GM18511 (cell line): ENCODE measurements at regions not wholly inside any gene's neighbourhood (a gene's known extent, or its start where the extent isn't known, plus 50 kb on each side); places are given as distances from the start of the nearest gene placed in this dataset.

ENCODE experiments used
- ATAC-seq: cut with Tn5 transposase; IDR thresholded peaks from one replicate; pipeline ENCODE4 v1.9.1; 2021; ENCODE audit warnings: mild to moderate bottlenecking, moderate library complexity; ENCODE audit not compliant: unreplicated experiment

DNA sequence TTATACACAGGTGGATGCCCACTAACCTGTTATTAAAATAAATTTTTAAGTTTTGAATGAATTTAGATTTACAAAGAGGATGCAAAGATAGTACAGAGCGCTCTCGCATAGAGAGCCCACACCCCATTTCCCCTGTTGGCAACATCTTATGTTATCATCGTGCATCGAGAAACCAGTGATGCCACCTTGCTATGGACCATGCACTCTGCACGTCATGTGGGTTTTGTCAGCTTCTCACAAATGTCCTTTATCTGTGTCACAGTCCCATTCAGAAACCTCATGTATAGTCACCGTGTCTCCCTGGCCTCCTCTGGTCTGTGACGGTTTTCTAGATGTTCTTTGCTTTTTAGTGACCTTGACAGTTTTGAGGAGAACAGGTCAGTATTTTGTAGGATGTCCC lies 60.0 kb downstream of the ING1 start:
- no peak for ATAC-seq

DNA sequence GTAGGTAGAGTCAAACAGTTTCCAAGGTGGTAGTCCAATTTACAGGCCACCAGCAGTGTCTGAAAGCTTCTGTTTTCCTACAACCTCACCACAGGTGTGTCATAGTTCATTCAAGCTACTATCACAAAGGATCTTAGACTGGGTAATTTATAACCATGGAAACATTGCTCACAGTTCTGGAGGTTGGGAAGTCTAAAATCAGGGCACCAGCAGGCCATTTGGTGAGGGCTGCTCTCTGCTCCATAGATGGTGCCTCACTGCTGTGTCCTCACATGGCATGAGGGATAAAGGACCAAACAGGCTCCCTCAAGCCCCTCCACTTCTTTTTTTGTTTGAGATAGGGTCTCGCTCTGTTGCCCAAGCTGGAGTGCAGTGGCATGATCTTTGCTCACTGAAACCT lies 60.6 kb downstream of the ING1 start:
- no peak for ATAC-seq

DNA sequence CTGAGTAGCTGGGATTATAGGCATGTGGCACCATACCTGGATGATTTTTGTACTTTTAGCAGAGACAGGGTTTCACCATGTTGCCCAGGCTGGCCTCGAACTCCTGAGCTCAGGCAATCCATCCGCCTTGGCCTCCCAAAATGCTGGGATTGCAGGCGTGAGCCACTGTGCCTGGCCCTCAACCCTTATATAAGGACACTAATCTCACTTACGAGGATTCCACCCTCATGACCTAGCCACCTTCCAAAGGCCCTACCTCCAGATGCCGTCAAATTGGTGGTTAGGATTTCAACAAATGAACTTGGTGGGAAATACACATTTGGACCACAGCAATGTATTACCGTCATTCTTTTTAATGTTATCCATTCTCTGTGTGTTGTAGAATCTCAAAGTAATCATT lies 61.0 kb downstream of the ING1 start:
- ATAC-seq, result no peak

DNA sequence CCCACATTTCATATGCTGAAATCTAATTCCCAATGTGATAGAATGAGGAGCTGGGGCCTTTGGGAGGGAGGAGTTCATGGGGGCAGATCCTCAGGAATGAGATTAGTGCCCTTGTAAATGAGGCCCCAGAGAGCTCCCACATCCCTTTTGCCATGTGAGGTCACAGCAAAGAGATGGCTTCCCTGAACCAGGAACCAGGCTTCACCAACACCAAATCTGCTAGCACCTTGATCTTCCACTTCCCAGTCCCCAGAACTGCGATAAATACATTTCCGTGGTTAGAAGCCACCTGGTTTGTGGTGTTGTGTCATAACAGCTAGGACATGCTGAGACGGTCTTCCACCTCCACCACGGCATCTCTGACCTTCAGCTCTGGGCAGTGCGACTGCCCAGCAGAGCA lies 62.1 kb downstream of the ING1 start:
- no peak for ATAC-seq

DNA sequence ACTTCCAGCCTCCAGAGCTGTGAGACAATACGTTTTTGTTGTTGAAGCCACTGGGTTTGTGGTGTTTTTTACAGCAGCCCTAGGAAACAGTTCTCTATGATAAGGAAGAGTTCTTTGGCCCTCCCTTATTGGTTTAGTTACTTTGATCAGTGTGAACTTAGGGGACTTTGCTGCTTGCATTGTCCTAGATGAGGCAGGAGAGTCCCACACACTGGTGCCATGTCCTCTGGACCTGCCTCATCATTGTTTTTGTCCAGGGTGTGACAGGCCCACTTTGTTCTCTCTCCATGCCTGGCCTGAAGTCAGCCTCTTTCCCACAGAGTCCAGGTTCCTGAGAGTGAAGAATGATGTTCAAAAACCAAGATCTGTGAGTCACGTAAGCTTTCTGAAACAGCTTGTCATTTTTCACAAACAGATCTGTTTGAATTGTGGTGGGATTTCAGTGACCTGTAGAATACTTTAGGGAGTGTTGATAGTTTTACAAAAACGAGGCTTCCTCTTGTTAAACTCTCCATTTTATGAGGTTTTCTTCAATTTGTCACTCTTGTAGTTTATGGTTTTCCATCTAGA lies 63.8 kb downstream of the ING1 start:
- no peak for ATAC-seq

DNA sequence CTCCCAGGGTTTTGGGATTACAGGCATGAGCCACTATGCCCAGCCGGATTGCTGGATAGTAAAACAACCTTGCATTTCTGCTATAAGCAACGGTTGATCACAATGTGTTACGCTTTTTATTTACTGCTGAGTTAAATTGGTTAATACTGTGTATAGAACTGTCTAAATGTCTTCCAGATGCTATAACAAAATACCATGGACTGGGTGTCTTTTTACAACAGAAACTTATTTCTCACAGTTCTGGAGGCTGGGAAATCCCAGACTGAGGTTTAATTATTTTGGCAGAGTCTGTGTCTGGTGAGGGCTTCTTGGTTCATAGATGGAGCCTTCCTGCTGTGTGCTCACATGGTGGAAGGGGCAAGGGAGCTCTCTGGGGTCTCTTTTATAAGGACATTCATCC lies 65.5 kb downstream of the ING1 start:
- no peak for ATAC-seq

DNA sequence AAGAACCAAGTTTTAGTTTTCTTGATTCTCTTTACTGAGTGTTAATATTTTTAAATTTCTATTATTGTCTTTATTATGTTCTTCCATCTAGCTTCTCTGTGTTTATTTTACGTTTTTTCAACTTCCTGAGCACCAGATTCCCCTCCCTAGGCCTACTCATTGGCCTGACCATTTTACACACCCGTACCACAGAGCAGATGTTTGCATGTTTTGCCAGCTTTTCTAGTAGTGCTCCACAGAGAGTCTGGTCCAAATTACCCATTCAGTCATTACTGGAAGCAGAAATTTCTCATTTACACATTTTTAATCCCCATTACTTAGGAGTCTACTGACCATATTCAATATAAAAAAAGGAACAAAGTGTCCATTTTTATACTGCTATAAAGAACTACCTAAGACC lies 66.9 kb downstream of the ING1 start:
- ATAC-seq, result no peak

DNA sequence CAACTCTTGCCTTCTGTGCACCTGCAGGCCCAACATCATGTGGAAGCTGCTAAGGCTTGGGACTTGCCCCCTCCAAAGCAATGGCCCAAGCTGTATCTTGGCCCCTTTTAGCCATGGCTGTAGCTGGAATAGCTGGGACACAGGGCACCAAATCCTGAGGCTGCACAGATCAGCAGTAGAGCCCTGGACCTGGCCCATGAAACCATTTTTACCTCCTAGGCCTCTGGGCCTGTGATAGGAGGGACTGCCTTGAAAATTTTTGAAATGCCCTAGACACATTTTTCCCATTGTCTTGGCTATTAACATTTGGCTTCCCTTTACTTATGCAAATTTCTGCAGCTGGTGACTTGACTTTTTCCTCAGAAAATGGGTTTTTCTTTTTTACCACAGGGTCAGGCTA lies 68.7 kb downstream of the ING1 start:
- ATAC-seq, result no peak

DNA sequence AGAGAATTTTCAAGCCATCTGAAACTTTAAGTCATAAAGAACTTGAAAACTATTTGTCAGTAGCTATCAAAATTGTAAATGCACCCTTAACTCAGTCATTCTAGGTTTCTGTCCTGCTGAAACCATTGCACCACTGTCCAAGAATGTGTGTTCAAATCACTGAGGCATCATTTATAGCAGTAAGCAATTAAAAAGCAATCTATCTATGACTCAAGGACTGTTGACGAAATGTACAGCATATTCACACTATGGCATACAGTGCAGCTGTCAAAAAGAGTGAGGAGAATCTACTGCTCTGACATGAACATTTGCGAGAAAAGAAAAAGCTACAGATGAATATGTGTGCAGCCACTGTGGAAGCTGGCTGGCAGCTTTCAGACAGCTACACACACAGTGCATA lies 71.2 kb downstream of the ING1 start:
- ATAC-seq, result no peak

DNA sequence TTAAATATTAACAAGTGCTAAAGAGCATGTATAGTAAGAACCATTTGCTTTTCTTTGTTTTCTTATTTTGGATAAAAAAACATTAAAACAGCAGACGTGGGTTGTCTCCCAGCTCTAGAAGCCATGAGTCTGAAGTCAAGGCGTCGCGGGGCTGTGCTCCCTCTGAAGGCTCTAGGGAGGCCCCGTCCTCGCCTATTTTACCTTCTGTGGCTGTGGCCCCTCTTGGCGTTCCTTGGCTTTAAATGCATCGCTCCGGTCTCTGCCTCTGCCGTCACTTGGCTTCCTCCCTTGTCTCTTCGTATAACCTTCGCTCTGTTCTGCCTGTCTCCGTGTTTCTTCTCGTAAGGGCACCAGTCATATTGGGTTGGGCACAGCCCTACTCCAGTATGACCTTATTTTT lies 75.3 kb downstream of the ING1 start:
- ATAC-seq, result no peak

DNA sequence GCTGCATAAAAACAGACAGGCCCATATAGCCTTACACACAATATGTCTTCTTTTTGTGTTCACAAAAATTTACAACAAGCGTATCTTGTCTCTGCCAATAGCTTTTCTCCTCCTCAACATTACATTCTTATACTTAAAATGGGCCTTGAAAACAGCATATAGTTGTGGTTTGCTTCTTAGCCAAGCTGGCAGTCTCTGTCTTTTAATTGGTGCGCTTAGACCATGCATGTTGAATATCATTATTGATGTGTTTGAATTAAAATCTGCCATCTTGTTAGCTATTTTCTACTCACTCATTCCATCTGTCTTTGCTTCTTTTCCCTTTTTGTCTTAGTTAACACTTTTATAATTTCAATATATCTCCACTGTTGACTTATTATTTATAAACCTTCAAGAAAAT lies 76.4 kb downstream of the ING1 start:
- no peak for ATAC-seq

DNA sequence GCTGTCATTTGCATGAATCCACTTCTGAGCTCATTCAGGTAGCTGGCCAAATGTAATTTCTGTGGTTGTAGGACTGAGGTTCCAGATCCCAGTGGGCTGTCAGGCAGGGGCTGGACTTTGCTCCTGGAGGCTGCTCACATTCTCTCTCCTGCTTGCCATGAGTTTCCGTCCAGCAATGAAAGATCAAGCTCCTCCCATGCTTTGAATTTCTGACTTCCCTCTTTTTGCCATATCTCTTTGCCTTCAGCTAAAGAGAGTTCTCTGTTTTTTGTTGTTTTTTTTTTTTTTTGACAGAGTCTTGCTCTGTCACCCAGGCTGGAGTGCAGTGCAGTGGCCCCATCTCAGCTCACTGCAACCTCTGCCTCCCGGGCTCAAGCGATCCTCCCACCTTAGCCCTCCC lies 76.9 kb downstream of the ING1 start:
- ATAC-seq, result no peak

DNA sequence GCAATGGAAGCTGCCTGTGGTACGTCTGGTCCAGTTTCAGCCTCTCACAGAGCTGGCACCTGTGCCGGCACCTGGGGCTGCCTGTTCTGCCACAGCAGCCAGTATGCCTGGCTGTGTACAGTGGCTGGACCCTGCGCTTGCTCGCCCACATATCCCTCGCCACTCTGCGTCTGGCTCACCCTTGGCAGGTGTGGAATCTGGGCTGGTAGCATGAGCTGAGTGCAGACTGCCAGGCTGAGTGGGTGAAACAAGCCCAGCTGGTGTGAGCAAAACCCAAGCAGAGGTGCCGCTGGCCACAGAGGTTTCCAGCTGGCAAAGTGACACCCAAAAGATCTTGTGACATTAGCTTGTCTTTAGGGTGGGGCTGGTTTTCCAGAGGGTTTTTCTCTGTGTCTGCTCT lies 80.7 kb downstream of the ING1 start:
- no peak for ATAC-seq

DNA sequence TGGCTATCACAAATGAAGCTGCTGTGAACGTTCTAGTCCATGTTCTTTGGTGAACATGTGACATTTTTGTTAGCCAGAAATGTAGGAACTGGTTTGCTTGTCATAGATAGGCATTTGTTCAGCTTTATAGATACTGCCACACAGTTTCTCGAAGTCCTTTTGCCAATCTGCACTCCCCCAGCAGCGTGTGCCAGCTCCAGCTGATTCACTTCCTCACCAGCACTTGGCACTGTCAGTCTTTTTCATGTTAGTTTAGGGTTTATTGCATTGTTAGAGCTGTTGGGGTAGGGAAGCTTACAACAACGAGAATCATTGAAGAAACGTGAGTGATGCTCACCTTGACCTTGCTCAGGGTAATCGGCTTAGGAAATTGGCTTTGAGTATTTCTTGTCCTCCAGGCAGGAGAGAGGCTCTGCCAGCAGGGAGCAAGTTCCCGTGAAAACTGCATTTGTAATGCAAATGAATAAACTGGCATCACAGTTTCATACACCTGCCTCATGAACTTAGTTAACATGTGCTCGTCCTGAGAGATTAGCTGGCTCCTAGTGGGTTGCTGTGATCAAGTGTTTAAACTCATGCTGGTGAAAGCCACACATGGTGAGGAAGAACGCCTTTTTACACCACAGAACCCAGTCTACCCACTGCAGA lies 83.9 kb downstream of the ING1 start:
- no peak for ATAC-seq

DNA sequence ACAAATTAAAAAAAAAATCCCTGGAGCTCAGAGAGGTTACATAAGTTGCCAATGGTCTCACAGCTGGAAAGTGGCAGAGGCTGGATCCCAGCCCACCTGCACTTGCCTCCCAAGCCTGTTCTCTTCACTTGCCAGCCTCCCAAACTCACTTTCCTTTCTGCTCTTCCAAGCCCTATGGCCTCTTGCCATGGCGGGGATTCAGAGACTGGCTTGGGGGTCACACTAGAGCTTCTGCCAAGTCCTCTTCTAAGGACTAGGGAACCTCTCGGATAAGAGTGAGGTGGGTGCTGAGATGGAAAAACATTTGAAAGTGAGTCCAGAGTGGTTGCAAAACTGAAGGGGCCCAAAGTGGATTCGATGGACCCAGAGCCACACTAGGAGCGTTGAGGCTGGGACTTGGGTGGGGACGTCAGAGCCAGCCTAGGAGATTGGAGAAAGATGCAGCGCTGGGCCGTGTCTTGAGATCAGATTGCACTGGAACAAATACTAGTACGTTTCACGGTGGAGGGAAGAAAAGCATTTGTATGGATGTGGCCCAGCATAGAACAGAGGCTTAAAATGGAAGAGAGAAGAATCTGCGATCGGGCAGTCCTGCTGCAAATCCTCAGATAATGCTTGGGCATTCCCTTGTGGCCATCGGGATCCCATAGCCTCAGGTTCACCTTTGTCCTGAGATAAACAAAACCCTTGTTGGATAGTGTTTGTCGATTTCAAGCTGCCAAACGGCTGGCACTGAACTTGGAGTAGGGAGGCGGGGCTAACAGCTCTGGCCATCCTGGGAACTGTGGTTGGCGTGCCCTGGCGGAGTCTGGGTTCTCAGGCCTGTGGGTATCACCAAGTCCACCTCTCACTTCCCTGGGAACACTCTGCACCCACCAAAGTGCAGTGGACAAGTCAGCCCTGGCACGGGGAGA lies 84.8 kb downstream of the ING1 start:
- no peak for ATAC-seq

DNA sequence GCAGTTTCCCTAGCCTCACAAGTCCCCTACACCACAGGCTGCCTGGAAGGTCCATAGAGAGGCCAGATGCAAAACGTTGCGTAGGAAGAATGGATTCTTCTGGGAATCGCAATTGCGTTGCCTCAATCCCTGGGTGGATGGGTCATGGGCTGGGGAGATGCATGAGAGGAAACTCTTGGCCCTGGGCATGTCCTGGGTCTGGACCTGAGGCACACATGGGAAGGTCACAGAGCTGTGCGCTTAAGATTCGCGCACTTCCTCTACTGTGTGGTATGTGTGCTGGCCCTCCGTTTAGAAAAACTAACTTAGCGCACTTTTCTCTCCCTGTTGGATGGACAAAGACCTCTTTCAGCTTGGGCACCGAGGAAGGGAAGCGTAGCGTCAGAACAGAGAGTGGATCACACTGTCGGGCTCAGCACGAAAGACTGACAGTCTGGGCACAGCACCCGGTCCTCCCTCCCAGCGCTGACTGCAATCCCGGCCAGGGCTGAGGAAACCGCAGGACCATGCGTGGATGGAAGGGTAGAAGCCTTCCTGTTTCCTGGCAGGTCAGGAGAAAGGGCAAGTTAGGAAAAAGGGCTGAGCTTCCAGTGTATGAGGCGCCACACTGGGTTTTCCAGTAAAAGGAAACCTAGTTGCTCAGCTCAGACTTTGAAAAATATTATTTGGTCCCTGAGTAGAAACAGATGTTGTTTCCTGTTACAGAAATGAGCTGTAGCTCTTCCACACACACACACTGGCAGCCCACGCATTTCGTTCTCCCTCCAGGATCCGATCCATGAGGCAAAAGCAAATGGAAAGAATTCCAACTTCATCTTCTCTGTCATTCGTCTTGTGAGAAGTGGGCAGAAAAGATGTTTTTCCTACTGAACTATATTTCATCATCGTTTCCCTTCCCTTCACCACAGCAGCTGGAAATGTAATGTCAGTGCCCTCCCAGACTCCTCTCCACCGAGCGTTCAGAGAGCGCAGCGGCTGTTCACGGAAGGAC lies 86.0 kb downstream of the ING1 start:
- ATAC-seq, result no peak

DNA sequence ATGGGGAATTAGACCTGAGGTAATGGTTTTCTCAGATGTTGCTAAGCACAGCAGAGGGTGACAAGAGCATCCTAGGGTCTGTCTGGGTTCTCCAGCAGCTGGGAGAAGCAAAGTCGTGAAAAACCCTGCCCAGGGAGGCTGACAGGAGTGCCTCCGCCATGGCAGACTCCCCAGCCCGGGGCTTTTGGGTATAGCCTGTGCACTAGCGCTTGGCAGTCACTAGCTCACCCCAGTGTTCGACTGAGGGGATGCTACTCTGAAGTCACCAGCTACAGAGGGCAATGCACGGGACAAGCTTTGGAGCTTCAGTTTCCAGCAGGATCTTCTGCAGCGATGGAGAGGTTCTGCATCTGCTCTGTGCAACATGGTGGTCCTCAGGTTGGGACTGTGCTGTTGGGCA lies 87.5 kb downstream of the ING1 start:
- no peak for ATAC-seq

DNA sequence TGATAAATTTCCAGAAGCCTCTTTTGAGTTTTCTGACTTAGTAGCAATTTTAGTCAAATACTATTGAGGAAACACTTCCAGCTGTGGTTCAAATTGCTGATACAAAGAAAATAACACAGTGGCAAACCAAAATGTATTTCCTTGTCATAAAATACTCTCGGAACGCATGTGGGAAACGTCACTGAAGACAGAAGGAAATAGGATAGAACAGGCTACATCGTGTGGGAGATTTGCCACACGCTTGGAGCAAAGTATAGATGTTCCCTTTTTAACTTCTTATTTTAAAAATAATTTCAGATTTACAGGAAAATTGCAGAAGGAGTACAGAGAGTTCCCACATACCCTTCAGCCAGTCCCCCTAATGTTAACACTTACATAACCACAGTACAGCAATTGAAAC lies 88.8 kb downstream of the ING1 start:
- ATAC-seq, result no peak

DNA sequence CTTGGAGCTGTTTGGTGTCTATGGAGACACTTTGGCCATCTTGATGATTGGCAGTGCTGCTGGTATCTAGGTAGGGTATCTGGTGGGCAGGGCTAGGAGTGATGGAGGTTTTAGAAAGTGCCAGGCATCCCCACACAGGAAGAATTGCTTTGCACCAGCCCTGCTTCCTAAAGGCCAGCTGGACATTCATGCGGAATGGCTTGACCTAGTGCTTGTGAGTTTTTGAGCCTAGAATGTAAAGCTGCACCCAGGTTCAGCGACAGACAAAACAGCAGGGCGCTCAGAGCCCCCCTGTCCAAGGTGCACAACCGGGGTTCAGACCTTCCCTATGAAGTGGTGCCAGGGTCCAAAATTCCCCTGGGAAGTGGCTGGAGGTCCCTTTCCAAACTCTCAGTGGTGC lies 93.1 kb downstream of the ING1 start:
- ATAC-seq, result no peak

DNA sequence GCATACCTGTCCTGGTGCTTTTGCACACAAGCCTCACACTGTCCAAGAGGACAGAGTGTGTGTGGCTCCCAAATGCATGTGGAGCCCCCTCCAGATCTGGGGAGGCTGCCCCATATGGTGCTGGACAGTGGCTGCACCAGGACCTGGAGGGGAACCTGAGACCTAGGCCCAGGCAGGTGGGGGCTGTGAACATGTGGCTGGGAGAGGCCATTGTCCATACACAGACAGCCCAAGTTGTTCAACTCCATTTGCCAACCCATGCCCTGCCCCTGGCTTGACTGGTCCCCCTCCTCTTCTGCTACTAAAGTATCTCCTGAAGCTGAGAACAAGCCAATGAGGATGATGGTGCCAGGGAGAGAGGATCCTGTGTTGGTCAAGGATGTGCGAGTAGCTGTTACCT lies 94.0 kb downstream of the ING1 start:
- ATAC-seq, result no peak

DNA sequence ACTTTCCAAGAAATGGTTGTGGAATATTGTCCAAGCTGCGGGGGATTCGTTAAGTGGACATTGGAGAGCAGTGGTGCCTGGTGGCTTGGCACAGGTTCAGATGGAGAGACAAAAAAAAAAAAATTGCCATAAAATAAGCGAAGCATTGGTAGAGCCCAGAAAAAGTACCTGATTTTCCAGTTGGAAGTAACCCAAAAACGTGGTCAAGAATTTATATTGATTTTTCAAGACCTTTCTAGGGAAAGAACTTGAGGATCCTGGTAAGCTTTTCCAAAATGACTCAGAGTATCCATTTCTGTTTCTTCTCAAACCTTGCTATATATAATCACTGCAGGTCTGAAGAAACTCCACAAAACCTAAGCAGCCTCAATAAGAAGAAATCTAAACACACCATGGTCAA lies 94.6 kb downstream of the ING1 start:
- ATAC-seq, result no peak
